ENCODE measurements at regions not wholly inside any gene's neighbourhood (a gene's known extent, or its start where the extent isn't known, plus 50 kb on each side); places are given as distances from the start of the nearest gene placed in this dataset.
"Not testable (repeated sequence)": the region's sequence is repeated elsewhere in the genome, so short reads cannot be mapped to it uniquely, and the experiment has no call there.

DNA sequence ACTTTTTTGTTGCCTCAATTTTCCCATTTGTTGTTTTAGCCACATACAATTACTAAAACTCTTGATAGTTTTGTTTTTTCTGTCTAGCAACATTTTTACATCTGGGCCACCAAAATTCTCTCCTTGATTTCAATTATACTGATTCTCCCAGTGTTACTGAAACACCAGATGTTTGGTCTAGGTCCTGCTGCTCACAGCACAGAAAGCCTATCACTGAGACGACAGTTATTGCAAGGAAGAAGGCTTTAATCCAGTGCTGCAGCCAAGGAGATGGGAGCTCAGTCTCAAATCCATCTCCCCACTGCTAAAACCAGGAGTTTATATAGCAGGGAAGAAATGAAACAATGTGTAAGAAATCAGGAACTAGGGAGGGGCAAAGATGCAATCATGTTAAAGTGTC is 837.7 kb upstream of the CNTN5 start:
- in situ Hi-C loops (cut with MboI; ENCODE audit: low sequenced_read_pairs): no loop called here

- in situ Hi-C loops (cut with MboI; ENCODE audit: low sequenced_read_pairs): no loop called here
Measured at GRCh38 chr11:98185245-98185644, 835.5 kb upstream of the CNTN5 start.

GRCh38 chr11:98194611-98195010 is 826.1 kb upstream of the CNTN5 start:
- in situ Hi-C loops (cut with MboI; ENCODE audit: low sequenced_read_pairs): no loop called here

DNA sequence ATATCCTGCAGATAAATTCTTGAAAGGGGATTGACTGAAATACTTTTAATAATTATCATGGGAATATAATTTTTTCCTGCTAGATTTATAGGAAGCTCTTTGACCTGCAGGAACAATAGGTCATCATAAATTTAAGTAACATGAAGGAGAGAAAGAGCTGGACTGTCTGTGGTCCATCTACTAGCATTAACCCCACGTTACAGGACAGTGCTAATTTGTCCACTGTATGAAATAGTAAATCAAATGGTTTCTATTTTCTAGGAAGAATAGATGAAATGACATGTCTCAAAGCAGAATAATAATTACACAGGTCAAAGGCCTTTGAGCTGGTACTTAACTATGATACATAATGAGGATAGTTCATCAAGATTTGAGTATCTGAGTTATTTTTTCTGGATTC is 825.4 kb upstream of the CNTN5 start:
- in situ Hi-C loops (cut with MboI; ENCODE audit: low sequenced_read_pairs): no loop called here

DNA sequence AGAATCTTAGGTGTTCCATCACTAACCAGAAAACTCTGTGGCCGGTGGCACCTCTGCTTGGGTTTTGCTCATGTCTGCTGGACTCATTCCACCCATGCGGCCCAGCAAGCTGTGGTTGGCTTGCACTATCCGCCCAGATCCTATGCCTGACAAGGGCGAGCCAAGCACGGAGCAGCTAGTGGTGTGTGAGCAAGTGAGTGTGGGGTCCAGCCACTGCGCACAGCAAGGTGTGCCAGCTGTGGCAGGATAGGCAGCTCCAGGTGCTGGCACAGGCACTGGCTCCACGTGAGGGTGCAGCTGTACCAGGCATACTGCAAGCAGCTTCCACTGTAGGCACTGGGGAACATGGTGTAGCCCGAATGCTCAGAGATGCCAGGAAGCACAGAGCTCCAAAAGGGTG is 813.7 kb upstream of the CNTN5 start:
- in situ Hi-C loops (cut with MboI; ENCODE audit: low sequenced_read_pairs): no loop called here

- in situ Hi-C loops (cut with MboI; ENCODE audit: low sequenced_read_pairs): no loop called here
Measured at GRCh38 chr11:98227278-98227677, 793.5 kb upstream of the CNTN5 start.

GRCh38 chr11:98230678-98231077 is 790.1 kb upstream of the CNTN5 start:
- in situ Hi-C loops (cut with MboI; ENCODE audit: low sequenced_read_pairs): no loop called here

GRCh38 chr11:98234698-98235097 is 786.1 kb upstream of the CNTN5 start:
- in situ Hi-C loops (cut with MboI; ENCODE audit: low sequenced_read_pairs): no loop called here

- in situ Hi-C loops (cut with MboI; ENCODE audit: low sequenced_read_pairs): no loop called here
Measured at GRCh38 chr11:98243897-98244296, 776.9 kb upstream of the CNTN5 start.

GRCh38 chr11:98260983-98261382 is 759.8 kb upstream of the CNTN5 start:
- in situ Hi-C loops (cut with MboI; ENCODE audit: low sequenced_read_pairs): no loop called here

GRCh38 chr11:98277251-98277912 is 743.4 kb upstream of the CNTN5 start:
- in situ Hi-C loops (cut with MboI; ENCODE audit: low sequenced_read_pairs): no loop called here

- in situ Hi-C loops (cut with MboI; ENCODE audit: low sequenced_read_pairs): no loop called here
Measured at GRCh38 chr11:98289617-98290263, 731.0 kb upstream of the CNTN5 start.

- in situ Hi-C loops (cut with MboI; ENCODE audit: low sequenced_read_pairs): no loop called here
Measured at GRCh38 chr11:98296091-98296880, 724.5 kb upstream of the CNTN5 start.

DNA sequence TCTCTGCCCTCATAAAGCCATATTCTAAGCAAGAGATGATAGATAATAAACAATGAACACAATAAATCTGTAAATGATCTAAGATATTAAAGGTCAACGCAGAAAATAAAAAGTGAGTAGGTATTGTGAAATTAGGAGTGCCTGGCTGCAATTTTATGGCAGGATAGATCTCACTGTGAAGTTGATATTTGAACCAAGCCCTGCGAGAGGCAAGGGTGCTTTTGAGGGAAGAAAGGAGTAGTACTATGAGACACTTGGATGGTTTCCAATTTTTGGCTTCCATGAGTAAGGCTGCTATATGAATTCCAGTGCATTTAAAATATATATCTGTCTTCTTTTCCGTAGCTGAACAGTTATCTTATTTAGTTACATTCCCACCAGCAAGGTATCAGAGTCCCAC is 720.0 kb upstream of the CNTN5 start:
- in situ Hi-C loops (cut with MboI; ENCODE audit: low sequenced_read_pairs): no loop called here

GRCh38 chr11:98307827-98308491 is 712.8 kb upstream of the CNTN5 start:
- in situ Hi-C loops (cut with MboI; ENCODE audit: low sequenced_read_pairs): no loop called here

DNA sequence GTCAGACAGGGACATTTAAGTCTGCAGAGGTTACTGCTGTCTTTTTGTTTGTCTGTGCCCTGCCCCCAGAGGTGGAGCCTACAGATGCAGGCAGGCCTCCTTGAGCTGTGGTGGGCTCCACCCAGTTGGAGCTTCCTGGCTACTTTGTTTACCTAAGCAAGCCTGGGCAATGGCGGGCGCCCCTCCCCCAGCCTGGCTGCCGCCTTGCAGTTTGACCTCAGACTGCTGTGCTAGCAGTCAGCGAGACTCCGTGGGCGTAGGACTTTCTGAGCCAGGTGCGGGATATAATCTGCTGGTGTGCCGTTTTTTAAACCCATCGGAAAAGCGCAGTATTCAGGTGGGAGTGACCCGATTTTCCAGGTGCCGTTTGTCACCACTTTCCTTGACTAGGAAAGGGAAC is 690.4 kb upstream of the CNTN5 start:
- in situ Hi-C loops (cut with MboI; ENCODE audit: low sequenced_read_pairs): not testable (repeated sequence)

DNA sequence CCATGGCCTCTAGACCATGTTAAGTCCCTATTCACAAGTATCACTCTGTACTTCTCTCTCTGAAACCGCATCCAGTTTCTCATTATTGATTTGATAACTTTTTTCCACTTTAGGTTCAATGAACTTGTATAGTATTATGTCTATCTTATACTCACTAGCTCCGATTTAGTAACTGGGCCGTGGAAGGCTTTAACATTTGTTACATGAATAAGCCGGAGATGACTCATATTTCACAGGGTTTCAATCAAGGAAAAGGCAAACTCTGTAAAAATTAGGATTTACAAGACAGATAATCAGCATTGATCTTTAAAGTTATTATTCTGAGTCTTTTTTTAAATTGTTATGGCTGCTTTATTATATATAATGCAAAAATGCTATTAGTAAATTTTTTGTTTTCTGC is 662.2 kb upstream of the CNTN5 start:
- in situ Hi-C loops (cut with MboI; ENCODE audit: low sequenced_read_pairs): no loop called here

DNA sequence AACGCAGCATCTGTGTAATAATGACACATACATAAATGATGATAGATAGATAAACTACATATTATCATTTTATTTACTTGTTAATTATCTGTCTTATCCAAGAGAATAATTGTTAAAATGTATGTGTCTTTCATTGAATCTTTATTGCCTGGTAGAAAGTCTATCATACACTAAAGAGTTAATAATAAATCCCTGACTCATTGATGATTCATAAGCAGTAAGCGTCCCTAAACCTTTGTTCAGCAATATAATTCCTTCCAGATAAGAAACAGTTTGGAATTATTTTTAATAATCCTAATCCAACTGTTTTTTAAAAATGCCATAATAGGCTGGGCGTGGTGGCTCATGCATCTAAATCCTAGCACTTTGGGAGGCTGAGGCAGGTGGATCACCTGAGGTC is 655.6 kb upstream of the CNTN5 start:
- in situ Hi-C loops (cut with MboI; ENCODE audit: low sequenced_read_pairs): no loop called here

GRCh38 chr11:98365941-98366340 is 654.8 kb upstream of the CNTN5 start:
- in situ Hi-C loops (cut with MboI; ENCODE audit: low sequenced_read_pairs): no loop called here

GRCh38 chr11:98390391-98390790 is 630.4 kb upstream of the CNTN5 start:
- in situ Hi-C loops (cut with MboI; ENCODE audit: low sequenced_read_pairs): no loop called here

DNA sequence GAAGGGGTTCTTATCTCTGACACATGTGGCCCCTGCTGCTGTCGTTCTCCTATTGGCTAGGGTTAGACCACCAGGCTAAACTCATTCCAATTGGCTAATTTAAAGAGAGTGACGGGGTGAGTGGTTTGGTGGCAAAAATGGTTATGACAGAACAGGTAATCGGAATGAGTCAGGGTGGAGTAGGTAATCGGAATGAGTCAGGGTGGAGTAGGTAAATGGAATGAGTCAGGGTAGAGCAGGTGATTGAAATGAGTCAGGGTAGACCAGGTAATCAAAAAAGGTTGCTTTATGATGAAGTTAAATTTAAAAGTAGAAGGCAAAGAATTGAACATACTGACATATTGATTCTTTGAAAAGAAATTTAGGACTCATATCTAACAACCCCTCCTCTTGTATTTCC is 626.2 kb upstream of the CNTN5 start:
- in situ Hi-C loops (cut with MboI; ENCODE audit: low sequenced_read_pairs): not testable (repeated sequence)

GRCh38 chr11:98398508-98398907 is 622.2 kb upstream of the CNTN5 start:
- in situ Hi-C loops (cut with MboI; ENCODE audit: low sequenced_read_pairs): no loop called here

Measured in HL-60/S4 treated with phorbol 12-myristate 13-acetate at 8.2 ng/mL for 4 days and 3 days (cell line).